NOMO-1 treated with dmso at 0.1 percent for 144 hours (cell line): ENCODE measurements at regions not wholly inside any gene's neighbourhood (a gene's known extent, or its start where the extent isn't known, plus 50 kb on each side); places are given as distances from the start of the nearest gene placed in this dataset.

ENCODE experiments used
- DNase-seq: peaks from one replicate; lab custom pipeline; 2025; ENCODE audit not compliant: unreplicated experiment; lab: John Stamatoyannopoulos, UW

GRCh38 chr4:114161809-114162208, 182.4 kb upstream of the ARSJ start:
- no peak for DNase-seq

- DNase-seq: no peak
Observed at GRCh38 chr4:114163051-114163450, 183.6 kb upstream of the ARSJ start.

GRCh38 chr4:114173968-114174367, 194.5 kb upstream of the ARSJ start:
- no peak for DNase-seq

- DNase-seq: no peak
Observed at GRCh38 chr4:114177628-114178027, 198.2 kb upstream of the ARSJ start.

DNA sequence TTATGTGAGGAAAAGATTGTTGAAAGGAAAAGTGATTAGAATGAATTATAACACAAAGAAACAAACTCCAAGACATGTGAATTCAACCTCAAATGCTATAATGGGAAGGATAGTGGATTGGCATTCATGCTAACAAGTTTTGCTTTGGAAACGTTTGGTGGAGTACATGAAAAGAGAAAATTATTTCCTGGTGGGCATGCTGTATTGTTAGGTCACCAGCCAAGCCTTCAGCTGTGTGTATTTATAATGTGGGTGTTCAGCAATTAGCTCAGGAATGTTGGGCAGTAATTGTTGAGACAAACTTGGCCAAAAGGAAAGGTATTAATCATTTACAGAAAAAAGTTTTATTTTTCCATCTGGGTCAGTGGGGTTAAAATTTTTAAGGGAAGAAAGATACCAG, 198.9 kb upstream of the ARSJ start:
- DNase-seq: no peak

DNA sequence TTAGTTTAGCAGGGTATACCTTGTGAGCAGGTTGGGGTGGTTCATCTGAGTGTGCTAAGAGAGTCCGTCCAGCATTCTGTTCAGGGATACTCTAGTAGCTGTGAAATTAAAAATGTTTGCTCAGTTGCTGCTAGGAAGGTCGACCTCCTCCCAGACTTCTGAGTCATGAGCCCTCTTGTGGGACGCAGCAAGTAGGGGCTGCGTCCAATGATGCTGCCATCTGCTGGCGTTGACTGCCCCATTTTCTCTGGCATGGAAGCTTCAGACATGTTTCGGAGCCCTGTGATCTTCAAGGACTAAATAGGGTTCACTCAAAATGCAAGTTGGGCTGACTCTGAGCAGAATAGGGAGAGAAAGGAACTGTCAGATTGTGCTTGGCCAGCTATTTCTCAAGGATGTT, 201.0 kb upstream of the ARSJ start:
- no peak for DNase-seq

- DNase-seq: no peak
Observed at GRCh38 chr4:114184901-114185300, 205.5 kb upstream of the ARSJ start.

GRCh38 chr4:114187592-114187991, 208.1 kb upstream of the ARSJ start:
- no peak for DNase-seq

DNA sequence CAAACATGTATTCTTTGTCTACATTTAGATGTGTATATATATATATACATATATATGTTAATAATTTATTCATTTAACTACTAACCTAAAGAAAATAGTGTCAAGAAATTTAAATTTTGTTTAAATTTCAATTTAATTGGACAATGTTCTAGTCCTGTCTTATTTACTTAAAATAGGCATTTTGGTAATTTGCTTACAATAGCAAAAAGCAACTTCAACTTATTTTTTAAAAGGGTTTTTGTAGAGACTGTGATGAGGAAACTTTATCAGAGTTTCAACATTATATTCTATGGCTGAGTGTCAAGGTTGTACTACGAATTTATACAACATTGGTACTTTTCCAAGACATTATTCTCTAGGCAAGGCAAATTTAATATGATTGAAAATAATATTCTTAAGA, 212.0 kb upstream of the ARSJ start:
- no peak for DNase-seq

DNA sequence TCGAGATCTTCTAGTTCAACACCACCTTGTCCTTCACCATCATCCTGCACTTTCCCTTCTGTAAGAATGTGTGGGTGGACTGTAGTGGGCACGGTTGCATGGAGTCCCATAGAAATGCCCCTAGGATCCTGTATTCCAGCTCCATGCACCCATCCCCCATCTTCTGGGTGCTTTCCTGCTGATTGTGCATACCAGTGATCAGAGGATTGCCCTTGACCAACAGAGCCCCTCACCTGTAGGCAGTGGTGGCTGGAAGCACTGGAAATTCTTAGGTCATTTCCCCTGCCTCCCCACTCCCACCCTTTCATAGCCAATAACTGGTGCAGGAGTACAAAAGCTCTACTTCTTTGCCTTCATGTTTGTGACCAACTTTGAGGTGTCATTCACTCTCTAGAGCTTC, 213.4 kb upstream of the ARSJ start:
- no peak for DNase-seq

DNA sequence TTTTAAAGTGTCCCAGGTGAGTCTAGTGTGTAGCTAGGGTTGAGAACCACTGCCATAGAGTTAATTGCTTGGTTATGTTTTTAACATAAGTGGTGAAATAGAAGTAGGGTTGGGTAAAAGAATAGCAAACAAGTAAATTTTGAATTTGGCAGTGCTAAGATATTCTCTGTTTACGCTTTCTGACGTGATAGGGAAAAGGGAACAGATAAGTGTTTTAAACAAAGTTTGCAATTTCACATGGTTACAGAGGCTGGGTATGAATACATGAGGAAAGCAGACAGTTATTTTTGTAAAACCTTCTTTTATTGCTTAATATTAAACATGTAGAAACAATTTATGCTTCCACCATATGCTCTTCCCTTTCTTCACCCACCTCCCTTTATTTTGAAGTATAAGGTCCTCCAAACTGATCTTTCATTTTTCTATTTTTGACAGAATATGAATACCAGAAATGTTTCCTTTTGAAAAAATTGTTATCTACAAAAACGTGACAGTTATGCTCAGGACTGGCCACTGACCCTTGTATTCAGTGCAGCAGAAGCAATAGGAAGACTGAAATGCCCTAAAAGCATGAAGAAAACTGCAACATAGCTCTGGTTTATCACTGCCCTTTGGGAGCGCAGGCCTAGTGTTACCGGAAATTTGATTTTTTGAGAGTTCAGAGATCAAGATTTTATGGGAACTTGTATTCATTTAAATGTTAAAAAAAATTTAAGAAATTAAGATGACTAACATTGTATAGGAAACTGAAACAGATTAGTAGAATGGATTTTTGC, 214.4 kb upstream of the ARSJ start:
- no peak for DNase-seq

DNA sequence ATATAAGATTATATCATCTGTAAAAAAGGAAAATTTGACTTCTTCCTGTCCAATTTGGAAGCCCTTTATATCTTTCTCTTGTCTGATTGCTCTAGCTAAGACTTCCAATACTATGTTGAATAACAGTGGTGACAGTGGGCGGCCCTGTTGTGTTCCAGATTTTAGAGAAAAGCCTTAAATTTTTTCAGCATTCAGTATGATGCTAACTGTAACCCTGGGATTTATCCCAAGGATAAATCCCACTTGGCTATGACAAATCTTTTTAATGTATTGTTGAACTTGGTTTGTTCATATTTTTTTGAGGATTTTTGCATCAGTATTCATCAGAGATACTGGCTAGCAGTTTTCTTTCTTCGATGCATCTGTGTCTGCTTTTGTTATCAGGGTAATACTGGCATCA, 217.2 kb upstream of the ARSJ start:
- no peak for DNase-seq

- DNase-seq: no peak
Observed at GRCh38 chr4:114200026-114200425, 220.6 kb upstream of the ARSJ start.

DNA sequence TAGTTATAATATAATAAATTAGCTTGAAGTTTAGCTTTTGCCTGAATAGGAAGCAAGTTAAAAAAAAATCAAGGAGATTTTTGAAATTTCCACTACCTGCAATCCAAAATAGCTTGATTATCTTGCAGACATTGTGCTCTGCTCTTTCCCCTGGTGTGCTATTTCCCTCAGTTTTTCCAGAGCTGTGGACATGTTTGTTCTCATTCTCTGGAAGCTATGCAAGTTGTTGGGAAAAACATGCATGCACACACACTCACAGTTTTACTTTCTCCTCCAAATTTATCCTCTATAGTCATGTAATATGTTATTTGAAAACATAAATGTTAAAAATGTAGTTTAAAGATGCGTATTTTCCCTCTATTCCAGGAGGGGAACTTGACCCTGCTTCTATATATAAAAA, 225.8 kb upstream of the ARSJ start:
- no peak for DNase-seq

DNA sequence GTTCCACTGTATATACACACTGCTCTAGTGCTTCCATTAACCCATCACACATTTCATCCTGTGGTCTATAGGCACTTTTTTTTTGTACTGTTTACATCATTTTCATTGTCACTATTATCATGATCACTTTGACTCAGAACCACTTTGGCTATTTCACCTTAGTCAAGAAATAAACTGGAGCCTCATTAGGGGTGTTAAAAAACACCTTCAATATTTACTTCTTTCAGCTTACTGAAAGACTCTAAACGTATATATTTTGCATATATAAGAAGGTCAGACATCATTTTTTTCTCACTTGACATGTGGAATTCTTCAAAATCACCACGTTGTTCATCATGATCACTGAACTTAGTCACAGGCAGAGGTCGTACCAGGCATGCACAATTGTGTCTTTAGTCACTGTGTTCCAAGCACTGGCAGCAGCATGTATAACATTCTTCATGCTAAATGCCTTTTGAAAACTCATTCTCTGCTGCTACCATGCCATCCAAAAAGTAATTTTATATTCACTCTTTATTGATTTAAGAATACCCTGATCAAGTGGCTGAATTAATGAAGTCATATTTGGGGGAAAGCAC, 229.2 kb upstream of the ARSJ start:
- DNase-seq: no peak

- no peak for DNase-seq
Observed at GRCh38 chr4:114209584-114209983, 230.1 kb upstream of the ARSJ start.

DNA sequence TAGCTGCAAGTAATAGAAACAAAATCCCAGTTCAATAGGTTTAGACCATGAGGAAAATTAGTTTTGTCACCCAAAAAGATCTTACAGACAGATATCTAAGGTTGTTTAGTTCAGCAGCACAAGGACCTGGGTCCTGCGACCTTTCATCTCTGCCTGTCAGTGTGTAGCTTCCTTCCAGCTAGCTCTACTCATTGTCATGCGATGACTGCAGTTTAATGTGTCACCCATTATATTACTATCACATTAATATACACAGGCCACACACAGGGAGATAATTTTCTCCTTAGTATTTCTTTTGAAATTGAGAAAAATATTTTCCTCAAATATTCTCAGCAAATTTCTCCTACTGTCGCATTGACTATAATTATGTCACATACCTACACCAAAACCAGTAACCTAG, 232.1 kb upstream of the ARSJ start:
- DNase-seq: no peak

DNA sequence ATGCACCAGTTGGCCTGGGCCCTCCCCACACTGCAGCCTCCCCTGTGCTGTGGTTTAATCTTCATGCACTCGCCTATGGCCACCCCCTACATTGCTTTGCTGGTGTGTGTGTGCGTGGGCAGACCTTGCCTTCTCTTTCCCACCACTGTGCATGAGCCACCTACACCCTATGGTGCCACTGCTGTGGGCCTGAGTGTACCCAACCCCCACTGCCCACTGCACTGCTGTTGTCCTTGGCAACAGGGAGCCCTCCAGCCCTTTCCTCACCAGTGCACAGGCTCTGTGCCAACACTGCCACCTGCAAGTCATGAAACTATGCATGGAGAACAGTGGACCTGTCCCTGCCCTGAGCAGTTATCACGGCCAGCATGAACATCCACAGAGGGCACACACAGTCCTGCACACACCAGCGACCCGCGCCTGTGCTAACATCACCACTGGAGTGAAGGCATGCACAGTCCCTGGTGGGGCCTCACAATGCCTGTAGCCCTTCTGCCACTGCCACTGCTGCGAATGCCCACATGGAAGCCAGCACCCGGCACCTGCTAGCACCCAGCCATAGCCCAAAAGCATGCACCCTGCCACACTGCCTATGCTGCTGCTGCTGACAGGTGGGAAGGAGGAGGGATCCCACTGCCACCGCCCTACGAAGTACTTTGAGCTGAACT, 237.8 kb upstream of the ARSJ start:
- DNase-seq: no peak

- no peak for DNase-seq
Observed at GRCh38 chr4:114223580-114223979, 244.1 kb upstream of the ARSJ start.

GRCh38 chr4:114225436-114225835, 246.0 kb upstream of the ARSJ start:
- DNase-seq: no peak

- no peak for DNase-seq
Observed at GRCh38 chr4:114226179-114226578, 246.7 kb upstream of the ARSJ start.

DNA sequence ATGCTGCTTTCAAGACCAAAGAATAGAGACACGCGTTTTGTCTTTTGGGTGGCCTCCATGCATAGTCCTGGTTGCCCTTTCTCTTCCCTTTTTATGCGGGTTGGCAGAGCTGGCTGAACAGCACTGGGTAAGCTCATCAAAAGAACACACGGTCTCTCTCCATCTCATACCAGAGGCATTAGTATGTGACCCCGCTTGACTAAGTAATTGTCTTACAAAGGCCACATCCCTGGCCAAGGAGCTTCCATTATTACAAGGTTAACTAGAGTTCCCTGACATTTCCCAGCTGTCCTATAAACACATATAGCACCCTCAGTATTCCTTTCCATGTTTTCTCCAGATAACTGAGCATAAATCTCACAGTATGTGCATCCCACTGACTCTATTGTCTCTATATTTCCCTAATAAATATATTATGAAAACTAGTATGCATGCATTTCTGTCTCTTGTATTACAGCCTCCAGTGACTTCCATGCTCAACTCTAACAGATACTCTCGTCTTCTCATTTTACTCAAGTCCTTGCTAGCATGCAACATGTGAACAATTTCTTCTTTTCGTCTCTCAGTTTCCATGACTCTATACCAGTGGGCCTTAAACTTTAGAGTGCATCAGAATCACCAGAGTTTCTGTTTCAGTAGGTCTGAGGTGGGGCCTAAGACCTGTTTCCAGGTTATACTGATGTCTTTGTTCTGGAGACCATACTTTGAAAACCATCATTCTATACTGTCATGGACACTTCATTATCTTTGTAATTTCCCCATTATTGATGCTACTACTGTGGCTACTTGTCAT, 247.7 kb upstream of the ARSJ start:
- no peak for DNase-seq
